H1 (cell line): ENCODE measurements at regions not wholly inside any gene's neighbourhood (a gene's known extent, or its start where the extent isn't known, plus 50 kb on each side); places are given as distances from the start of the nearest gene placed in this dataset.

Experiments used
- CTCF ChIA-PET: fragments of 300-600 bp; sonication (Branson Sonifier 250); formaldehyde crosslinking; loops from one replicate; lab custom pipeline; 2021; ENCODE audit not compliant: partially characterized antibody; lab: Charles Lee
- POLR2A ChIA-PET: fragments of 300-600 bp; sonication (Branson Sonifier 250); formaldehyde crosslinking; loops from one replicate; lab custom pipeline; 2021; ENCODE audit warnings: inconsistent platforms; ENCODE audit not compliant: partially characterized antibody; lab: Charles Lee
- DNase-seq, 2 experiments: peaks; one replicate each; pipeline versions ENCODE4 v3.0.0 to v3.0.0-alpha.2; 2010 to 2022; ENCODE audit warnings: low spot score in 2 of 2, low read depth in 1 of 2, mixed read lengths in 1 of 2
- FAIRE-seq: peaks from 2 replicates; lab custom pipeline; 2011; peaks lifted over from hg19 to GRCh38; lab: Jason Lieb, UNC
- H2AFZ ChIP-seq: 2 replicates; pipeline ENCODE4 v1.8.1; 2012; ENCODE audit warnings: low read length, inconsistent platforms
- H2AK5ac ChIP-seq: 2 replicates; pipeline ENCODE4 v1.6.1; 2013; ENCODE audit warnings: low read depth, low read length
- H2BK120ac ChIP-seq: replicated peaks from 2 replicates; pipeline ENCODE3; 2013; ENCODE audit warnings: low read depth, low read length, inconsistent platforms
- H2BK12ac ChIP-seq: 2 replicates; pipeline ENCODE4 v1.6.1; 2013; ENCODE audit warnings: low read depth, low read length
- H2BK15ac ChIP-seq: 2 replicates; pipeline ENCODE4 v1.6.1; 2013; ENCODE audit warnings: low read length
- H2BK20ac ChIP-seq: 2 replicates; pipeline ENCODE4 v1.6.1; 2013; ENCODE audit warnings: low read length
- H2BK5ac ChIP-seq: 2 replicates; pipeline ENCODE4 v1.6.1; 2013; ENCODE audit warnings: low read depth, low read length
- H3K14ac ChIP-seq: 2 replicates; pipeline ENCODE4 v1.6.1; 2013; ENCODE audit warnings: inconsistent platforms; ENCODE audit not compliant: insufficient read length
- H3K18ac ChIP-seq: 2 replicates; pipeline ENCODE4 v1.6.1; 2013; ENCODE audit warnings: low read length; ENCODE audit errors: extremely low read depth
- H3K23ac ChIP-seq: 2 replicates; pipeline ENCODE4 v1.6.1; 2013; ENCODE audit warnings: inconsistent platforms; ENCODE audit not compliant: insufficient read length
- H3K23me2 ChIP-seq: 2 replicates; pipeline ENCODE4 v1.6.1; 2013; ENCODE audit warnings: low read depth, low read length
- H3K27ac ChIP-seq: 2 replicates; pipeline ENCODE4 v1.6.1; 2011; ENCODE audit warnings: low read depth, low read length, inconsistent platforms
- H3K27me3 ChIP-seq, 4 experiments: replicated peaks in 1 of 4; 1 replicate in 1 of 4; 2 replicates in 3 of 4; pipeline versions ENCODE4 v1.6.1 to v1.8.1; 2011 to 2013; ENCODE audit warnings: low read length in 3 of 4, mild to moderate bottlenecking in 3 of 4, inconsistent platforms in 2 of 4, mixed read lengths in 2 of 4, moderate library complexity in 1 of 4; ENCODE audit not compliant: control insufficient read depth in 3 of 4, insufficient read depth in 3 of 4; ENCODE audit errors: extremely low read depth in 1 of 4
- H3K36me3 ChIP-seq, 4 experiments: 2 replicates each; pipeline versions ENCODE4 v1.6.1 to v1.8.1; 2011 to 2013; ENCODE audit warnings: mild to moderate bottlenecking in 4 of 4, low read length in 3 of 4, moderate library complexity in 2 of 4, control low read depth in 1 of 4, inconsistent platforms in 1 of 4; ENCODE audit not compliant: insufficient read depth in 4 of 4, control insufficient read depth in 2 of 4
- H3K4ac ChIP-seq: replicated peaks from 2 replicates; pipeline ENCODE3; 2013; ENCODE audit warnings: low read length, low read depth, mixed read lengths, inconsistent platforms; ENCODE audit not compliant: insufficient read length
- H3K4me1 ChIP-seq, 4 experiments: replicated peaks in 1 of 4; 1 replicate in 1 of 4; 2 replicates in 3 of 4; pipeline versions ENCODE4 v1.6.1 to v1.8.1; 2011 to 2013; ENCODE audit warnings: low read length in 3 of 4, inconsistent platforms in 2 of 4, mixed read lengths in 1 of 4; ENCODE audit not compliant: insufficient read depth in 4 of 4, control insufficient read depth in 3 of 4
- H3K4me2 ChIP-seq, 2 experiments: 2 replicates each; pipeline versions ENCODE4 v1.6.1 to v1.8.1; 2011 to 2013; ENCODE audit warnings: low read depth in 2 of 2, low read length in 2 of 2, control low read depth in 1 of 2, inconsistent platforms in 1 of 2, mild to moderate bottlenecking in 1 of 2; ENCODE audit not compliant: insufficient read depth in 1 of 2
- H3K4me3 ChIP-seq, 4 experiments: fragments of 200-600, 300-600 bp in 1 of 4; sonication (generic), shearing (Covaris generic), sonication (Bioruptor Twin) in 1 of 4; 2 replicates each; pipeline versions ENCODE4 v1.5.1 to v1.8.1; 2011 to 2016; ENCODE audit warnings: low read length in 4 of 4, low read depth in 3 of 4, control low read depth in 2 of 4, inconsistent platforms in 2 of 4, mild to moderate bottlenecking in 2 of 4, mixed read lengths in 1 of 4, moderate library complexity in 1 of 4; ENCODE audit not compliant: insufficient read depth in 2 of 4; ENCODE audit errors: extremely low read depth in 1 of 4
- H3K56ac ChIP-seq: replicated peaks from 2 replicates; pipeline ENCODE3; 2013; ENCODE audit warnings: low read depth, mild to moderate bottlenecking, mixed read lengths, low read length, inconsistent platforms; ENCODE audit not compliant: insufficient read length
- H3K79me1 ChIP-seq: 2 replicates; pipeline ENCODE4 v1.6.1; 2013; ENCODE audit warnings: low read depth, low read length, control low read depth
- H3K79me2 ChIP-seq, 2 experiments: 2 replicates each; pipeline versions ENCODE4 v1.6.1 to v1.8.1; 2012 to 2013; ENCODE audit warnings: low read length in 2 of 2, mild to moderate bottlenecking in 2 of 2, inconsistent platforms in 1 of 2; ENCODE audit not compliant: insufficient read depth in 2 of 2, control insufficient read depth in 1 of 2
- H3K9ac ChIP-seq, 4 experiments: replicated peaks in 1 of 4; 1 replicate in 1 of 4; 2 replicates in 3 of 4; pipeline versions ENCODE4 v1.6.1 to v1.8.1; 2011 to 2013; ENCODE audit warnings: low read depth in 3 of 4, low read length in 3 of 4, control low read depth in 2 of 4, mild to moderate bottlenecking in 2 of 4, moderate library complexity in 2 of 4, inconsistent platforms in 1 of 4; ENCODE audit errors: extremely low read depth in 1 of 4
- H3K9me3 ChIP-seq, 2 experiments: 2 replicates each; pipeline versions ENCODE4 v1.6.1 to v1.8.1; 2012 to 2013; ENCODE audit warnings: mild to moderate bottlenecking in 2 of 2, moderate library complexity in 2 of 2, control low read depth in 1 of 2, inconsistent platforms in 1 of 2, low read depth in 1 of 2, low read length in 1 of 2, mixed read lengths in 1 of 2; ENCODE audit not compliant: insufficient read depth in 2 of 2
- H4K20me1 ChIP-seq, 2 experiments: replicated peaks in 1 of 2; 2 replicates each; pipeline versions ENCODE3 to v1.8.1; 2011 to 2013; ENCODE audit warnings: inconsistent platforms in 2 of 2, low read length in 2 of 2, mild to moderate bottlenecking in 1 of 2; ENCODE audit not compliant: insufficient read depth in 2 of 2, control insufficient read depth in 1 of 2
- H4K5ac ChIP-seq: 2 replicates; pipeline ENCODE4 v1.6.1; 2013; ENCODE audit warnings: low read length, low read depth, mixed read lengths, inconsistent platforms; ENCODE audit not compliant: insufficient read length
- H4K8ac ChIP-seq: 2 replicates; pipeline ENCODE4 v1.8.0; 2013; ENCODE audit warnings: mild to moderate bottlenecking, moderate library complexity, low read length, inconsistent platforms; ENCODE audit not compliant: insufficient read depth; ENCODE audit errors: extremely low read depth
- H4K91ac ChIP-seq: replicated peaks from 2 replicates; pipeline ENCODE3; 2013; ENCODE audit warnings: low read length, mixed read lengths, inconsistent platforms; ENCODE audit not compliant: insufficient read length
- CHD2 ChIP-seq: IDR thresholded peaks from 2 replicates; pipeline ENCODE4 v1.6.1; 2012; ENCODE audit warnings: low read length, improper control_type of control experiment
- EP300 ChIP-seq, 2 experiments: IDR thresholded peaks; 1 replicate in 1 of 2; 2 replicates in 1 of 2; pipeline ENCODE4 v1.6.1; 2011 to 2012; ENCODE audit warnings: low read depth in 2 of 2, low read length in 2 of 2, mild to moderate bottlenecking in 2 of 2, borderline replicate concordance in 1 of 2, inconsistent platforms in 1 of 2, moderate library complexity in 1 of 2
- HDAC6 ChIP-seq: IDR thresholded peaks from one replicate; pipeline ENCODE4 v1.7.1; 2012; ENCODE audit warnings: low read depth, mild to moderate bottlenecking, inconsistent platforms, low read length, moderate library complexity
- MAX ChIP-seq: IDR thresholded peaks from 2 replicates; pipeline ENCODE4 v1.6.1; 2012; ENCODE audit warnings: inconsistent platforms
- RNF2 ChIP-seq: fragments of 200-900, 300-1000 bp; sonication (generic); IDR thresholded peaks from 2 replicates; pipeline ENCODE4 v1.7.1; 2016; ENCODE audit warnings: borderline replicate concordance, low read depth, mild to moderate bottlenecking, antibody characterized with exemption, low read length; ENCODE audit not compliant: poor library complexity, severe bottlenecking; ENCODE audit errors: missing control alignments
- RXRA ChIP-seq: IDR thresholded peaks from 2 replicates; pipeline ENCODE4 v1.6.1; 2011; ENCODE audit warnings: low read depth, mild to moderate bottlenecking, low read length, moderate library complexity; ENCODE audit not compliant: insufficient read depth
- TCF12 ChIP-seq: IDR thresholded peaks from 2 replicates; pipeline ENCODE4 v1.6.1; 2011; ENCODE audit warnings: low read depth, mild to moderate bottlenecking, low read length
- YY1 ChIP-seq: IDR thresholded peaks from 2 replicates; pipeline ENCODE4 v1.6.1; 2011; ENCODE audit warnings: low read depth, mild to moderate bottlenecking, low read length

- no peaks in the 10 kb centered on the region for H3K9me3 ChIP-seq
- H4K5ac ChIP-seq: no peak overlapping the region
- H2BK120ac ChIP-seq: no peak overlapping the region
- H4K20me1 ChIP-seq: peaks cover 0 to 5% of the 10 kb centered on the region in 2 experiments
- H4K91ac ChIP-seq: no peak overlapping the region
- H2BK5ac ChIP-seq: no peak overlapping the region
- ChIA-PET POLR2A (no interaction called here), CTCF (interaction anchor here (1.5 kb wide), 1 partner anchor 9 kb away, joined by 3 read pairs; no protein-coding TSS in a partner anchor)
- H3K4ac ChIP-seq: no peak overlapping the region
- H3K9ac ChIP-seq: no peak overlapping the region
- no peak overlapping the region for H2BK12ac ChIP-seq
- no peak overlapping the region for H3K4me2 ChIP-seq
- H3K27ac ChIP-seq: no peak overlapping the region
- no peak overlapping the region for H3K18ac ChIP-seq
- no peaks in the 10 kb centered on the region for H3K27me3 ChIP-seq
- H3K4me1 ChIP-seq: no peaks in the 10 kb centered on the region
- H3K23ac ChIP-seq: no peak overlapping the region
- no peak overlapping the region for H3K14ac ChIP-seq
- no peak overlapping the region for H2AFZ ChIP-seq
- H3K79me2 ChIP-seq: no peaks in the 10 kb centered on the region
- peaks cover 12% of the 10 kb centered on the region; the same call in 1 of the 2 replicates for H3K23me2 ChIP-seq
- no peaks in the 10 kb centered on the region for H3K79me1 ChIP-seq
- H2BK20ac ChIP-seq: no peak overlapping the region
- H3K36me3 ChIP-seq: no peaks in the 10 kb centered on the region
- no peak overlapping the region for H2AK5ac ChIP-seq
- TF ChIP-seq HDAC6: no peak
- no peak for TF ChIP-seq CHD2
- TF ChIP-seq YY1: no peak
- TF ChIP-seq RNF2: no peak
- no peak for TF ChIP-seq RXRA
- no peak for TF ChIP-seq TCF12
- TF ChIP-seq EP300 (IDR thresholded peaks at IDR 0.05; ENCODE audit: borderline replicate concordance in 1 of 2, low read depth in 2 of 2, low read length in 2 of 2): no peak
- no peak for TF ChIP-seq MAX
- H4K8ac ChIP-seq: no peak overlapping the region
- H2BK15ac ChIP-seq: no peak overlapping the region
- DNase-seq (no peak), FAIRE-seq (no peak)
- no peak overlapping the region for H3K4me3 ChIP-seq
- H3K56ac ChIP-seq: no peak overlapping the region
These were observed 555.0 kb upstream of the RBFOX1 start for GRCh38 chr16:6777624-6778023.
